ENCODE measurements at regions not wholly inside any gene's neighbourhood (a gene's known extent, or its start where the extent isn't known, plus 50 kb on each side); places are given as distances from the start of the nearest gene placed in this dataset.

GRCh38 chr20:24829649-24830370, 119.3 kb upstream of the CST7 start:
- H3K4me3 Mint-ChIP-seq: no peak overlapping the region
- H3K9me3 Mint-ChIP-seq: no peaks in the 10 kb centered on the region
- no peaks in the 10 kb centered on the region for H3K27me3 Mint-ChIP-seq
- H3K36me3 Mint-ChIP-seq: no peaks in the 10 kb centered on the region
- no peaks in the 10 kb centered on the region for H3K4me1 Mint-ChIP-seq
- H3K27ac Mint-ChIP-seq: no peak overlapping the region
- ATAC-seq: no peak

GRCh38 chr20:24830649-24831048, 118.4 kb upstream of the CST7 start:
- Mint-ChIP-seq H3K4me1 (no peaks in the 10 kb centered on the region), H3K4me3 (no peak overlapping the region), H3K36me3 (no peaks in the 10 kb centered on the region), H3K9me3 (no peaks in the 10 kb centered on the region), H3K27ac (no peak overlapping the region), H3K27me3 (no peaks in the 10 kb centered on the region)
- no peak for ATAC-seq

- Mint-ChIP-seq H3K4me1 (no peaks in the 10 kb centered on the region), H3K4me3 (no peak overlapping the region), H3K27me3 (peaks cover 1% of the 10 kb centered on the region), H3K36me3 (no peaks in the 10 kb centered on the region), H3K9me3 (no peaks in the 10 kb centered on the region), H3K27ac (no peak overlapping the region)
- no peak for ATAC-seq
Measured at GRCh38 chr20:24831232-24831631, 117.8 kb upstream of the CST7 start.

- no peaks in the 10 kb centered on the region for H3K4me1 Mint-ChIP-seq
- no peak for ATAC-seq
- H3K27me3 Mint-ChIP-seq: peaks cover 10% of the 10 kb centered on the region
- H3K27ac Mint-ChIP-seq: no peak overlapping the region
- no peaks in the 10 kb centered on the region for H3K9me3 Mint-ChIP-seq
- no peak overlapping the region for H3K4me3 Mint-ChIP-seq
- H3K36me3 Mint-ChIP-seq: no peaks in the 10 kb centered on the region
Measured at GRCh38 chr20:24832518-24832917, 116.6 kb upstream of the CST7 start.

GRCh38 chr20:24833592-24833991, 115.5 kb upstream of the CST7 start:
- H3K4me1 Mint-ChIP-seq: no peaks in the 10 kb centered on the region
- H3K27ac Mint-ChIP-seq: no peak overlapping the region
- H3K27me3 Mint-ChIP-seq: peaks cover 14% of the 10 kb centered on the region
- H3K9me3 Mint-ChIP-seq: no peaks in the 10 kb centered on the region
- H3K4me3 Mint-ChIP-seq: no peak overlapping the region
- no peaks in the 10 kb centered on the region for H3K36me3 Mint-ChIP-seq
- no peak for ATAC-seq

- H3K36me3 Mint-ChIP-seq: no peaks in the 10 kb centered on the region
- H3K27ac Mint-ChIP-seq: no peak overlapping the region
- no peak overlapping the region for H3K4me3 Mint-ChIP-seq
- ATAC-seq: no peak
- H3K4me1 Mint-ChIP-seq: no peaks in the 10 kb centered on the region
- peaks cover 21% of the 10 kb centered on the region for H3K27me3 Mint-ChIP-seq
- no peaks in the 10 kb centered on the region for H3K9me3 Mint-ChIP-seq
Measured at GRCh38 chr20:24834310-24834709, 114.8 kb upstream of the CST7 start.

GRCh38 chr20:24835195-24835594, 113.9 kb upstream of the CST7 start:
- H3K4me1 Mint-ChIP-seq: no peaks in the 10 kb centered on the region
- H3K36me3 Mint-ChIP-seq: no peaks in the 10 kb centered on the region
- no peak overlapping the region for H3K4me3 Mint-ChIP-seq
- no peak overlapping the region for H3K27ac Mint-ChIP-seq
- peaks cover 30% of the 10 kb centered on the region for H3K27me3 Mint-ChIP-seq
- H3K9me3 Mint-ChIP-seq: no peaks in the 10 kb centered on the region
- no peak for ATAC-seq

GRCh38 chr20:24836041-24836533, 113.0 kb upstream of the CST7 start:
- H3K27me3 Mint-ChIP-seq: peaks cover 34% of the 10 kb centered on the region
- H3K27ac Mint-ChIP-seq: no peak overlapping the region
- H3K4me1 Mint-ChIP-seq: no peaks in the 10 kb centered on the region
- H3K36me3 Mint-ChIP-seq: no peaks in the 10 kb centered on the region
- H3K4me3 Mint-ChIP-seq: no peak overlapping the region
- ATAC-seq: peak; percentile 70
- H3K9me3 Mint-ChIP-seq: no peaks in the 10 kb centered on the region

- Mint-ChIP-seq H3K4me3 (no peak overlapping the region), H3K4me1 (no peaks in the 10 kb centered on the region), H3K9me3 (no peaks in the 10 kb centered on the region), H3K36me3 (no peaks in the 10 kb centered on the region), H3K27ac (no peak overlapping the region), H3K27me3 (peaks cover 34% of the 10 kb centered on the region)
- ATAC-seq: no peak
Measured at GRCh38 chr20:24836661-24837299, 112.3 kb upstream of the CST7 start.

- Mint-ChIP-seq H3K36me3 (no peaks in the 10 kb centered on the region), H3K9me3 (no peaks in the 10 kb centered on the region), H3K27me3 (peaks cover 34% of the 10 kb centered on the region), H3K4me1 (peaks cover 11% of the 10 kb centered on the region), H3K27ac (no peak overlapping the region), H3K4me3 (no peak overlapping the region)
- no peak for ATAC-seq
Measured at GRCh38 chr20:24837781-24838450, 111.2 kb upstream of the CST7 start.

GRCh38 chr20:24838546-24839535, 110.2 kb upstream of the CST7 start:
- H3K9me3 Mint-ChIP-seq: no peaks in the 10 kb centered on the region
- H3K4me3 Mint-ChIP-seq: no peak overlapping the region
- H3K27me3 Mint-ChIP-seq: peaks cover 34% of the 10 kb centered on the region
- H3K36me3 Mint-ChIP-seq: no peaks in the 10 kb centered on the region
- H3K4me1 Mint-ChIP-seq: peaks cover 17% of the 10 kb centered on the region
- no peak overlapping the region for H3K27ac Mint-ChIP-seq
- ATAC-seq: no peak

- no peaks in the 10 kb centered on the region for H3K9me3 Mint-ChIP-seq
- H3K27ac Mint-ChIP-seq: no peak overlapping the region
- H3K4me1 Mint-ChIP-seq: peaks cover 17% of the 10 kb centered on the region
- H3K36me3 Mint-ChIP-seq: no peaks in the 10 kb centered on the region
- no peak for ATAC-seq
- H3K4me3 Mint-ChIP-seq: no peak overlapping the region
- H3K27me3 Mint-ChIP-seq: peaks cover 37% of the 10 kb centered on the region
Measured at GRCh38 chr20:24840121-24840713, 108.9 kb upstream of the CST7 start.

- peaks cover 17% of the 10 kb centered on the region for H3K4me1 Mint-ChIP-seq
- no peak overlapping the region for H3K4me3 Mint-ChIP-seq
- H3K36me3 Mint-ChIP-seq: no peaks in the 10 kb centered on the region
- peak overlapping the region; percentile 47 for H3K27ac Mint-ChIP-seq
- no peak for ATAC-seq
- H3K27me3 Mint-ChIP-seq: peaks cover 41% of the 10 kb centered on the region
- peaks cover 9% of the 10 kb centered on the region for H3K9me3 Mint-ChIP-seq
Measured at GRCh38 chr20:24842274-24842917, 106.7 kb upstream of the CST7 start.

All from stimulated activated memory B cell treated with anti-CD40 and anti-IgM and Interleukin-4, amounts not matched to agents 10 μg/mL and 1 μg/mL and 100 μg/mL, for 72 hours (primary cell).